Pulmonary artery endothelial cell (primary cell): ENCODE measurements at regions not wholly inside any gene's neighbourhood (a gene's known extent, or its start where the extent isn't known, plus 50 kb on each side); places are given as distances from the start of the nearest gene placed in this dataset.

Source experiments
- DNase-seq: peaks from one replicate; pipeline ENCODE4 v3.0.0-alpha.2; 2011; ENCODE audit warnings: low read depth, low spot score

GRCh38 chr5:103498800-103499551, 63.6 kb downstream of the NUDT12 start:
- DNase-seq, result no peak

GRCh38 chr5:103498211-103498610, 64.4 kb downstream of the NUDT12 start:
- DNase-seq, result no peak

GRCh38 chr5:103497781-103498180, 64.8 kb downstream of the NUDT12 start:
- DNase-seq, result no peak

- DNase-seq, result no peak
Observed at GRCh38 chr5:103490030-103490739, 72.4 kb downstream of the NUDT12 start.

GRCh38 chr5:103489307-103489706, 73.3 kb downstream of the NUDT12 start:
- no peak for DNase-seq

- no peak for DNase-seq
Observed at GRCh38 chr5:103487822-103488493, 74.6 kb downstream of the NUDT12 start.

GRCh38 chr5:103487218-103487617, 75.4 kb downstream of the NUDT12 start:
- no peak for DNase-seq

- DNase-seq, result no peak
Observed at GRCh38 chr5:103486739-103487138, 75.8 kb downstream of the NUDT12 start.

- no peak for DNase-seq
Observed at GRCh38 chr5:103480246-103480645, 82.3 kb downstream of the NUDT12 start.

GRCh38 chr5:103477678-103478077, 84.9 kb downstream of the NUDT12 start:
- no peak for DNase-seq

GRCh38 chr5:103476811-103477210, 85.8 kb downstream of the NUDT12 start:
- no peak for DNase-seq

GRCh38 chr5:103475629-103476240, 86.9 kb downstream of the NUDT12 start:
- DNase-seq, result peak; percentile 4

GRCh38 chr5:103474677-103475076, 87.9 kb downstream of the NUDT12 start:
- DNase-seq, result no peak

GRCh38 chr5:103473725-103474124, 88.9 kb downstream of the NUDT12 start:
- DNase-seq, result no peak

GRCh38 chr5:103472830-103473229, 89.8 kb downstream of the NUDT12 start:
- no peak for DNase-seq

GRCh38 chr5:103472265-103472664, 90.3 kb downstream of the NUDT12 start:
- DNase-seq, result no peak

GRCh38 chr5:103469288-103470040, 93.1 kb downstream of the NUDT12 start:
- no peak for DNase-seq

GRCh38 chr5:103467831-103468230, 94.8 kb downstream of the NUDT12 start:
- no peak for DNase-seq

- peak; percentile 51 for DNase-seq
Observed at GRCh38 chr5:103466495-103466894, 96.1 kb downstream of the NUDT12 start.

GRCh38 chr5:103465891-103466290, 96.7 kb downstream of the NUDT12 start:
- DNase-seq, result no peak

- no peak for DNase-seq
Observed at GRCh38 chr5:103464835-103465484, 97.6 kb downstream of the NUDT12 start.
